ENCODE measurements at regions not wholly inside any gene's neighbourhood (a gene's known extent, or its start where the extent isn't known, plus 50 kb on each side); places are given as distances from the start of the nearest gene placed in this dataset.

DNA sequence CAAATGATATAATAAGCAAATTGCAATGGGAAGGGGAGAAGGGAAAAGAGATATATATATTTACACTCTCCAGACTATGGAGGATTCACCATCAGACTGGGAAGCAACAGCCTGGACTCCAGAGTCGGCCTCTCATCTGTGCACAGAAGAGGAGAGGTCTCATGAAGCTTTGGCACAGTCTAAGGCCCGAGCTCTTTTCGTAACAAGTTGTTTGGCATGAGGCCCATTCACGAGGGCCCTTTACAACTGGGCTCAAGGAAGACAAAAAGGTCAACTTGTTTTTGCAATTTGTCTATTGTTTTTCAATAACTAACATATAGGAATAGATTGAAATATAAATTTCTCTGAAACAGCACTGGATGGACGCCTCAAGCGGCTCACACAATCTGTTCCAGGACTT, 66.7 kb upstream of the AJAP1 start:
- TF ChIP-seq, protein P1, sequence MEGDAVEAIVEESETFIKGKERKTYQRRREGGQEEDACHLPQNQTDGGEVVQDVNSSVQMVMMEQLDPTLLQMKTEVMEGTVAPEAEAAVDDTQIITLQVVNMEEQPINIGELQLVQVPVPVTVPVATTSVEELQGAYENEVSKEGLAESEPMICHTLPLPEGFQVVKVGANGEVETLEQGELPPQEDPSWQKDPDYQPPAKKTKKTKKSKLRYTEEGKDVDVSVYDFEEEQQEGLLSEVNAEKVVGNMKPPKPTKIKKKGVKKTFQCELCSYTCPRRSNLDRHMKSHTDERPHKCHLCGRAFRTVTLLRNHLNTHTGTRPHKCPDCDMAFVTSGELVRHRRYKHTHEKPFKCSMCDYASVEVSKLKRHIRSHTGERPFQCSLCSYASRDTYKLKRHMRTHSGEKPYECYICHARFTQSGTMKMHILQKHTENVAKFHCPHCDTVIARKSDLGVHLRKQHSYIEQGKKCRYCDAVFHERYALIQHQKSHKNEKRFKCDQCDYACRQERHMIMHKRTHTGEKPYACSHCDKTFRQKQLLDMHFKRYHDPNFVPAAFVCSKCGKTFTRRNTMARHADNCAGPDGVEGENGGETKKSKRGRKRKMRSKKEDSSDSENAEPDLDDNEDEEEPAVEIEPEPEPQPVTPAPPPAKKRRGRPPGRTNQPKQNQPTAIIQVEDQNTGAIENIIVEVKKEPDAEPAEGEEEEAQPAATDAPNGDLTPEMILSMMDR (IDR thresholded peaks at IDR 0.05; ENCODE audit: insufficient read depth, low read length, poor library complexity, severe bottlenecking): no peak
- TF ChIP-seq EZH2phosphoT487 (conservative IDR thresholded peaks at IDR 0.05; ENCODE audit: low read length): no peak
